Smooth muscle cell (in vitro differentiated cells): ENCODE measurements at regions not wholly inside any gene's neighbourhood (a gene's known extent, or its start where the extent isn't known, plus 50 kb on each side); places are given as distances from the start of the nearest gene placed in this dataset.

Source experiments
- DNase-seq: peaks from one replicate; lab custom pipeline; 2025; ENCODE audit not compliant: unreplicated experiment; lab: John Stamatoyannopoulos, UW
- H2AFZ ChIP-seq: fragments of 200-600 bp; sonication (generic); 2 replicates; pipeline ENCODE4 v1.6.0; 2016; ENCODE audit warnings: antibody characterized with exemption, low read depth, mild to moderate bottlenecking
- H3F3A ChIP-seq: fragments of 200-600 bp; sonication (generic); 2 replicates; pipeline ENCODE4 v1.6.0; 2017; ENCODE audit warnings: antibody characterized with exemption, low read depth
- H3K27ac ChIP-seq: fragments of 200-600 bp; sonication (generic); 2 replicates; pipeline ENCODE4 v1.5.1; 2016; ENCODE audit warnings: low read depth, mild to moderate bottlenecking
- H3K27me3 ChIP-seq: fragments of 200-600 bp; sonication (generic); 2 replicates; pipeline ENCODE4 v1.6.1; 2016; ENCODE audit warnings: low read depth, mild to moderate bottlenecking
- H3K36me3 ChIP-seq: fragments of 200-600 bp; sonication (generic); 2 replicates; pipeline ENCODE4 v1.5.1; 2016; ENCODE audit warnings: low read depth
- H3K4me1 ChIP-seq: fragments of 200-600 bp; sonication (generic); 2 replicates; pipeline ENCODE4 v1.5.1; 2016; ENCODE audit warnings: low read depth
- H3K4me2 ChIP-seq: fragments of 200-600 bp; sonication (generic); 2 replicates; pipeline ENCODE4 v1.6.0; 2016; ENCODE audit warnings: mild to moderate bottlenecking
- H3K4me3 ChIP-seq: fragments of 200-600 bp; sonication (generic); 2 replicates; pipeline ENCODE4 v1.5.1; 2016; ENCODE audit warnings: mild to moderate bottlenecking
- H3K79me2 ChIP-seq: fragments of 200-600 bp; sonication (generic); 2 replicates; pipeline ENCODE4 v1.6.0; 2016; ENCODE audit warnings: low read depth, mild to moderate bottlenecking
- H3K9ac ChIP-seq: fragments of 200-600 bp; sonication (generic); 2 replicates; pipeline ENCODE4 v1.6.0; 2016; ENCODE audit warnings: low read depth
- H3K9me3 ChIP-seq: fragments of 200-600 bp; sonication (generic); replicated peaks from 2 replicates; pipeline ENCODE4 v1.5.1; 2016; ENCODE audit warnings: low read depth
- H4K20me1 ChIP-seq: fragments of 200-600 bp; sonication (generic); 2 replicates; pipeline ENCODE4 v1.6.0; 2016; ENCODE audit warnings: low read depth
- WGBS: methylation state at CpG from one replicate; pipeline ENCODE4 v1.1.7; 2016; ENCODE audit warnings: low lambda C conversion rate; 5-methylcytosine and 5-hydroxymethylcytosine counted together
- TF ChIP-seq, protein P1 (sequence below): fragments of 200-600 bp; sonication (generic); IDR thresholded peaks from 2 replicates; pipeline ENCODE4 v1.5.1; 2017; ENCODE audit warnings: borderline replicate concordance, mild to moderate bottlenecking, antibody characterized with exemption; ENCODE audit not compliant: insufficient read depth, poor library complexity, severe bottlenecking

DNA sequence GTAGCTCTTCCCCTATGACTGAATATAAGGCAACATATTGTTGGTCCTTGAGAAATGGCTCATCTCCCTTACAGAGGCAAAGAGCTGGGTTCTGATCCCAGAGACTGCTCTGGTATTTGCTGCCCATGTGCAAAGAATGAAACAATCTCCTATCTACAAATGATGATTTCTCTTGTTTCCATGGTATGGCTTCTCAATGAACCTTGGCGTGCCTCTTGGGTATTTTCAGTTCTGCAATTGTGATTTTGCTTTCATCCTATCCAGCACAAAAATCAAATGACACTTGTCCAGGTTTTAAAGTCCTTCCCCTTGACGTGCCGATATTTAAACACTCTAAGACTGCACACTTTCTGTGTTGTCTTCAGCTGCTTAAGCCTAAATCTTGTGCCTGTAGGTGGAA lies 109.8 kb upstream of the NR2F2 start:
- no peaks in the 10 kb centered on the region for H3K36me3 ChIP-seq
- H3K27ac ChIP-seq: no peak overlapping the region
- H3K4me3 ChIP-seq: no peak overlapping the region
- no peaks in the 10 kb centered on the region for H3K9me3 ChIP-seq
- no peak for DNase-seq
- TF ChIP-seq, protein P1, sequence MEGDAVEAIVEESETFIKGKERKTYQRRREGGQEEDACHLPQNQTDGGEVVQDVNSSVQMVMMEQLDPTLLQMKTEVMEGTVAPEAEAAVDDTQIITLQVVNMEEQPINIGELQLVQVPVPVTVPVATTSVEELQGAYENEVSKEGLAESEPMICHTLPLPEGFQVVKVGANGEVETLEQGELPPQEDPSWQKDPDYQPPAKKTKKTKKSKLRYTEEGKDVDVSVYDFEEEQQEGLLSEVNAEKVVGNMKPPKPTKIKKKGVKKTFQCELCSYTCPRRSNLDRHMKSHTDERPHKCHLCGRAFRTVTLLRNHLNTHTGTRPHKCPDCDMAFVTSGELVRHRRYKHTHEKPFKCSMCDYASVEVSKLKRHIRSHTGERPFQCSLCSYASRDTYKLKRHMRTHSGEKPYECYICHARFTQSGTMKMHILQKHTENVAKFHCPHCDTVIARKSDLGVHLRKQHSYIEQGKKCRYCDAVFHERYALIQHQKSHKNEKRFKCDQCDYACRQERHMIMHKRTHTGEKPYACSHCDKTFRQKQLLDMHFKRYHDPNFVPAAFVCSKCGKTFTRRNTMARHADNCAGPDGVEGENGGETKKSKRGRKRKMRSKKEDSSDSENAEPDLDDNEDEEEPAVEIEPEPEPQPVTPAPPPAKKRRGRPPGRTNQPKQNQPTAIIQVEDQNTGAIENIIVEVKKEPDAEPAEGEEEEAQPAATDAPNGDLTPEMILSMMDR: no peak
- no peaks in the 10 kb centered on the region for H3F3A ChIP-seq
- no peaks in the 10 kb centered on the region for H3K79me2 ChIP-seq
- no peak overlapping the region for H3K9ac ChIP-seq
- peaks cover 47% of the 10 kb centered on the region for H3K27me3 ChIP-seq
- no peaks in the 10 kb centered on the region for H4K20me1 ChIP-seq
- no peak overlapping the region for H2AFZ ChIP-seq
- WGBS: 92% methylated on average over 3 of the region's 3 CpGs
- H3K4me2 ChIP-seq: no peak overlapping the region
- no peaks in the 10 kb centered on the region for H3K4me1 ChIP-seq

DNA sequence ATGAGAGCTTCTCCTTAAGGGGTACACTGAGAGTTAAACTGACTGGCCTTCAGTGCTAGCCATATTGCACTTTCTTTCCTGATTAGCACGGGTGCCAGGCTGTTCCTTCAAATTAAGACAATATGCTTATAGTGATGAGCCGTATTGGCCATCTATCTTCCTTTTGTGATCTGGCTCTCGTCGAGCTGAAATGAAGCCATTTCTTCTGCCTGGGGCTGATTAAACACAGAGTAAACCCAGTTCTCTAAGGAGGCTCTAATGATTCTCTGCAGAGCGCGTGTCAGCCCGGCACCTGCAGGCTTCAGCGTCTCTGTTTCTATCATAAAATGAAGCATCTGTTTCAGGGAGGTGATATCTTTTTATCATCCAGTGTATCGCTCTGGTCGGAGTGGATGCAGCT lies 107.5 kb upstream of the NR2F2 start:
- no peaks in the 10 kb centered on the region for H3K36me3 ChIP-seq
- H4K20me1 ChIP-seq: no peaks in the 10 kb centered on the region
- H3K9ac ChIP-seq: no peak overlapping the region
- H3K27ac ChIP-seq: no peak overlapping the region
- WGBS: 64% methylated on average over 10 of the region's 10 CpGs
- no peaks in the 10 kb centered on the region for H3K4me1 ChIP-seq
- H3K79me2 ChIP-seq: no peaks in the 10 kb centered on the region
- DNase-seq: no peak
- H2AFZ ChIP-seq: no peak overlapping the region
- no peak overlapping the region for H3K4me3 ChIP-seq
- peaks cover 68% of the 10 kb centered on the region for H3K27me3 ChIP-seq
- TF ChIP-seq, protein P1: no peak
- no peaks in the 10 kb centered on the region for H3K9me3 ChIP-seq
- no peaks in the 10 kb centered on the region for H3F3A ChIP-seq
- H3K4me2 ChIP-seq: no peak overlapping the region

DNA sequence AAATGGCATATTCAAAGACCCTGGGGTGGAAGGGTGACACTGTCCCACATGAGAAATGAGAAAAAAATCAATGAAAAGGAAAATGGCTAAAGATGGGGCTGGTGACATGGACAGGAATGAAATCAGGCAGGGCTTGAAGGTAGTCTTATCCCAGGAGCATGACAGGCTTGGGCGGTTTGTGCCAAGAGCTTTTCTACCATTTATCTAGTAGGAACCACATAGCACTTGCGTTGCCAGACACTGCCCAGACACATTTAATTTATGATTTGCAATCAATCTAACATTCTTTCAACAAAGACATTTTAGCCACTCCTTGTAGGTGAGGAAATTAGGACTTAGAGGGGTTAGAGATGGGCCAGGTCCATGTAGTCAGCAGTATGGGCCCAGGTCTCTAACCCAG lies 106.6 kb upstream of the NR2F2 start:
- DNase-seq: no peak
- Histone ChIP-seq H3K4me2 (no peak overlapping the region), H3K4me1 (no peaks in the 10 kb centered on the region), H3K9me3 (no peaks in the 10 kb centered on the region), H3K79me2 (no peaks in the 10 kb centered on the region), H3K27ac (no peak overlapping the region), H3K9ac (no peak overlapping the region), H2AFZ (no peak overlapping the region), H3F3A (no peaks in the 10 kb centered on the region), H3K27me3 (peaks cover 69% of the 10 kb centered on the region), H4K20me1 (no peaks in the 10 kb centered on the region), H3K4me3 (no peak overlapping the region), H3K36me3 (no peaks in the 10 kb centered on the region)
- WGBS: 93% methylated on average over 2 of the region's 2 CpGs
- TF ChIP-seq, protein P1: no peak

DNA sequence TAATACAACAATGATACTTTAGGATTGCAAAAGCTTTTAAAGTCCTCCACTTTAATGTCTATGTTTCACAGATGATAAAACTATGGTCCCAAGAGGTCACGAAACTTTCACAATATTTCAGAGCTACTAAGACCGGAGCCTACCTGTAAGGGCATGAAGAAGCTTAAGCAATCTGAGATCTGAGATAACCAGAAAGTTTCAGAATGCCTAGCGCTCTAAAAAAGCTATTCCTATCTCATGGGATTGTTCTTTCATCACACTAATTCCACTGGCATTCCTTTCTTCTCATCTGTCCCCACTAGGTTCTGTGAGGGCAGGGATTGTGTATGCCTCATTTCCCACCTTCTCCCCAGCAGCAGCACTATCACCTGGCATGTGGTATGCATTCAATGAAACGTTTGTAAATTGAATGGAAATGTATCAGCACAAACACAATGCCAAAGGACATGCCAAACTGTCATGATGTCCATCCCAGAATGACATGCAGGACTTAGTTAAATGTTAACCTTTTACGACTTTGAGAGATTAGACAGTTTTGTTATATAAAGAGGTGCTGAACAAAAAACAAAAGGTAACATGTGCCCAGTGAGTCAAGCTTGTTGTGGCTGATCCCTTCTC lies 104.7 kb upstream of the NR2F2 start:
- no peaks in the 10 kb centered on the region for H3F3A ChIP-seq
- H3K27ac ChIP-seq: no peak overlapping the region
- DNase-seq: no peak
- no peaks in the 10 kb centered on the region for H4K20me1 ChIP-seq
- 58% methylated on average over 5 of the region's 5 CpGs for WGBS
- no peak overlapping the region for H3K9ac ChIP-seq
- H3K9me3 ChIP-seq: no peaks in the 10 kb centered on the region
- no peaks in the 10 kb centered on the region for H3K36me3 ChIP-seq
- TF ChIP-seq, protein P1: no peak
- H3K27me3 ChIP-seq: peaks cover 66% of the 10 kb centered on the region
- no peak overlapping the region for H2AFZ ChIP-seq
- H3K4me2 ChIP-seq: no peak overlapping the region
- no peaks in the 10 kb centered on the region for H3K79me2 ChIP-seq
- H3K4me1 ChIP-seq: no peaks in the 10 kb centered on the region
- H3K4me3 ChIP-seq: no peak overlapping the region
